HCT116 (cell line): ENCODE measurements at regions not wholly inside any gene's neighbourhood (a gene's known extent, or its start where the extent isn't known, plus 50 kb on each side); places are given as distances from the start of the nearest gene placed in this dataset.

Experiments
- ATAC-seq: fragments of 200-7000 bp; cut with Tn5 transposase; 2 replicates; pipeline ENCODE4 v1.9.1; 2020; ENCODE audit warnings: mild to moderate bottlenecking, moderate library complexity
- BruUV-seq: library from RNA; stranded (reverse); fragments of 400-500 nt; replicated peaks from 2 replicates; lab custom pipeline; 2021; lab: Mats Ljungman, UMichigan
- CTCF ChIA-PET: fragments of 300-600 bp; sonication (Branson Sonifier 250); formaldehyde crosslinking; loops from one replicate; lab custom pipeline; 2021; ENCODE audit warnings: antibody characterized with exemption; lab: Charles Lee
- POLR2A ChIA-PET: fragments of 300-600, 350-600 bp; sonication (Branson Sonifier 250); formaldehyde crosslinking; loops from one replicate; lab custom pipeline; 2021; ENCODE audit warnings: antibody characterized with exemption; lab: Charles Lee
- RAD21 ChIA-PET, 2 experiments: fragments of 300-600 bp; sonication (Branson Sonifier 250); formaldehyde crosslinking; loops; one replicate each; lab custom pipeline; 2023; ENCODE audit warnings: low total read pairs in 2 of 2; ENCODE audit not compliant: uncharacterized antibody in 2 of 2, unreplicated experiment in 2 of 2, low non-redundant PET in 1 of 2; lab: Charles Lee
- DNase-seq: peaks from one replicate; pipeline ENCODE4 v3.0.0-alpha.2; 2010; ENCODE audit warnings: low read depth, low spot score
- H2AFZ ChIP-seq: fragments of 200-600 bp; shearing (Covaris generic), sonication (generic); 2 replicates; pipeline ENCODE4 v1.6.1; 2017; ENCODE audit warnings: low read depth, mixed run types, mixed read lengths, antibody characterized with exemption, low read length; ENCODE audit not compliant: poor library complexity, severe bottlenecking
- H3K27ac ChIP-seq: 2 replicates; pipeline ENCODE4 v1.5.1; 2012; ENCODE audit warnings: low read depth, low read length
- H3K27me3 ChIP-seq: fragments of 200-600 bp; sonication (generic); 2 replicates; pipeline ENCODE4 v1.6.1; 2016; ENCODE audit warnings: mixed run types, low read length, mixed read lengths; ENCODE audit not compliant: insufficient read depth
- H3K36me3 ChIP-seq, 2 experiments: fragments of 200-500 bp in 1 of 2; fragments of 200-600 bp in 1 of 2; sonication (Bioruptor generic) in 1 of 2; sonication (generic) in 1 of 2; 2 replicates each; pipeline versions ENCODE4 v1.5.1 to v1.6.1; 2014 to 2016; ENCODE audit warnings: low read length in 2 of 2, inconsistent platforms in 1 of 2, mixed read lengths in 1 of 2, mixed run types in 1 of 2; ENCODE audit not compliant: insufficient read depth in 2 of 2, control insufficient read depth in 1 of 2
- H3K4me1 ChIP-seq, 2 experiments: fragments of 200-600 bp in 1 of 2; sonication (generic) in 1 of 2; 2 replicates each; pipeline versions ENCODE4 v1.5.1 to v1.6.1; 2012 to 2017; ENCODE audit warnings: low read length in 2 of 2, inconsistent platforms in 1 of 2, mild to moderate bottlenecking in 1 of 2, mixed read lengths in 1 of 2, mixed run types in 1 of 2, moderate library complexity in 1 of 2; ENCODE audit not compliant: insufficient read depth in 2 of 2, control insufficient read depth in 1 of 2
- H3K4me2 ChIP-seq: fragments of 200-600 bp; sonication (generic); 2 replicates; pipeline ENCODE4 v1.6.1; 2017; ENCODE audit warnings: mixed run types, low read length, mixed read lengths
- H3K4me3 ChIP-seq, 2 experiments: fragments of 200-600 bp in 1 of 2; sonication (generic) in 1 of 2; replicated peaks in 1 of 2; 2 replicates each; pipeline ENCODE4 v1.5.1; 2011 to 2016; ENCODE audit warnings: low read length in 2 of 2, control low read depth in 1 of 2, low read depth in 1 of 2, mild to moderate bottlenecking in 1 of 2, mixed read lengths in 1 of 2, mixed run types in 1 of 2
- H3K79me2 ChIP-seq: fragments of 200-600 bp; sonication (generic); 2 replicates; pipeline ENCODE4 v1.6.1; 2017; ENCODE audit warnings: mild to moderate bottlenecking, mixed run types, low read length, moderate library complexity, mixed read lengths; ENCODE audit not compliant: insufficient read depth
- H3K9ac ChIP-seq: fragments of 200-600 bp; sonication (generic); 2 replicates; pipeline ENCODE4 v1.6.1; 2016; ENCODE audit warnings: low read length, mixed read lengths
- H3K9me2 ChIP-seq: fragments of 200-600 bp; sonication (generic), shearing (Covaris generic); 2 replicates; pipeline ENCODE4 v1.6.1; 2017; ENCODE audit warnings: mixed run types, mild to moderate bottlenecking, moderate library complexity; ENCODE audit not compliant: insufficient read depth
- H3K9me3 ChIP-seq, 2 experiments: fragments of 200-500 bp in 1 of 2; fragments of 200-600 bp in 1 of 2; sonication (Bioruptor generic) in 1 of 2; sonication (generic) in 1 of 2; 2 replicates each; pipeline ENCODE4 v1.6.1; 2014 to 2017; ENCODE audit warnings: low read length in 2 of 2, mixed read lengths in 2 of 2, inconsistent platforms in 1 of 2, low read depth in 1 of 2, mild to moderate bottlenecking in 1 of 2, mixed run types in 1 of 2, moderate library complexity in 1 of 2; ENCODE audit not compliant: control insufficient read depth in 1 of 2, insufficient read depth in 1 of 2
- H4K20me1 ChIP-seq: fragments of 200-600 bp; sonication (generic), shearing (Covaris generic); 2 replicates; pipeline ENCODE4 v1.6.1; 2017; ENCODE audit warnings: mixed run types, mild to moderate bottlenecking, moderate library complexity; ENCODE audit not compliant: insufficient read depth
- ATF3 ChIP-seq: IDR thresholded peaks from 2 replicates; pipeline ENCODE4 v1.6.1; 2012
- CEBPB ChIP-seq: IDR thresholded peaks from 2 replicates; pipeline ENCODE4 v1.6.1; 2012; ENCODE audit warnings: low read depth
- CTCF ChIP-seq, 3 experiments: fragments of 200-600 bp in 1 of 3; sonication (generic) in 1 of 3; IDR thresholded peaks in 2 of 3; conservative IDR thresholded peaks in 1 of 3; 2 replicates each; pipeline ENCODE4 v1.5.1; 2012 to 2017; ENCODE audit warnings: low read depth in 2 of 3, low read length in 2 of 3, antibody characterized with exemption in 1 of 3, borderline replicate concordance in 1 of 3, control low read depth in 1 of 3, mild to moderate bottlenecking in 1 of 3, mixed read lengths in 1 of 3, mixed run types in 1 of 3, moderate library complexity in 1 of 3; ENCODE audit not compliant: insufficient read depth in 1 of 3
- EGR1 ChIP-seq: IDR thresholded peaks from 2 replicates; pipeline ENCODE4 v1.6.1; 2012; ENCODE audit warnings: low read depth
- ELF1 ChIP-seq: IDR thresholded peaks from 2 replicates; pipeline ENCODE4 v1.6.1; 2012; ENCODE audit warnings: low read depth, borderline replicate concordance
- EZH2phosphoT487 ChIP-seq: fragments of 200-600 bp; IDR thresholded peaks from 2 replicates; pipeline ENCODE4 v1.6.1; 2018; ENCODE audit warnings: antibody characterized with exemption, borderline replicate concordance
- POLR2A ChIP-seq: IDR thresholded peaks from 2 replicates; pipeline ENCODE4 v1.7.0; 2011; ENCODE audit warnings: borderline replicate concordance; ENCODE audit not compliant: insufficient read depth, insufficient read length; ENCODE audit errors: extremely low read depth
- REST ChIP-seq: IDR thresholded peaks from 2 replicates; pipeline ENCODE4 v1.6.1; 2012; ENCODE audit warnings: low read depth
- SIN3A ChIP-seq: IDR thresholded peaks from 2 replicates; pipeline ENCODE4 v1.6.1; 2012; ENCODE audit warnings: low read depth
- SRF ChIP-seq: IDR thresholded peaks from 2 replicates; pipeline ENCODE4 v1.6.1; 2012; ENCODE audit warnings: low read depth
- TCF7L2 ChIP-seq: IDR thresholded peaks from 2 replicates; pipeline ENCODE4 v1.7.0; 2011; ENCODE audit warnings: borderline replicate concordance, inconsistent platforms; ENCODE audit not compliant: insufficient read depth, insufficient read length; ENCODE audit errors: extremely low read depth
- YY1 ChIP-seq: IDR thresholded peaks from 2 replicates; pipeline ENCODE4 v1.6.1; 2011; ENCODE audit warnings: low read length, low read depth, moderate library complexity, mild to moderate bottlenecking; ENCODE audit not compliant: insufficient replicate concordance; ENCODE audit errors: extremely low read depth
- ZBTB33 ChIP-seq: IDR thresholded peaks from 2 replicates; pipeline ENCODE4 v1.6.1; 2011; ENCODE audit warnings: mild to moderate bottlenecking, low read length, moderate library complexity; ENCODE audit not compliant: insufficient replicate concordance; ENCODE audit errors: extremely low read depth
- intact Hi-C: fragments of 100-400 bp; cut with micrococcal nuclease; formaldehyde crosslinking; loops from 2 replicates; pipeline ENCODE4 v1.10.0; 2022
- TF ChIP-seq, protein P1 (sequence below): IDR thresholded peaks from 2 replicates; pipeline ENCODE4 v1.6.1; 2012

GRCh38 chr13:50215399-50215798, 200.2 kb downstream of the KCNRG start (continued):
- TF ChIP-seq ZBTB33 (no peak), EZH2phosphoT487 (no peak), CEBPB (no peak)
- TF ChIP-seq, all 23 proteins: peak for 0

DNA sequence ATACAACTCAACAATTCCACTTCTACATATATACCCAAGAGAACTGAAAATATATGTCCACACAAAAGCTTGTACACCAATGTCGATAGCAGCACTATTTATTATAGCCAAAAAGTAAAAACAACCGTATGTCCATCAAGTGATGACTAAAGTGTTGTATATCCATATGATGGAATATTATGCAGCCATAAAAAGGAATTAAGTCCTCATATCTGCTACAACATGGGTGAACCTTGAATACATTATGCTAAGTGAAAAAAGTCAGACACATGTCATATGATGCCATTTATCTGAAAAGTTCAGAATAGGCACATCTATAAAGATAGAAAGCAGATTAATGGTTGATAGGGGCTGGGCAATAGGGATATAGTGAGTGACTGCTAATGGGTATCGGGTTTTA, 204.5 kb downstream of the KCNRG start:
- BruUV-seq = no TSS peak
- no peak overlapping the region for H3K4me2 ChIP-seq
- H3K27ac ChIP-seq = no peak overlapping the region
- no peaks in the 10 kb centered on the region for H3K79me2 ChIP-seq
- H2AFZ ChIP-seq = no peak overlapping the region
- no peaks in the 10 kb centered on the region for H3K27me3 ChIP-seq
- DNase-seq (no peak), ATAC-seq (no peak)
- H3K9me3 ChIP-seq = no peaks in the 10 kb centered on the region
- ChIA-PET CTCF (interaction anchor here (0.9 kb wide), 1 partner anchor 223 kb away, joined by 4 read pairs; the partner anchor contains the start of gene TRIM13), POLR2A (no interaction called here), RAD21 (no interaction called here)
- intact Hi-C loops = no loop called here
- no peaks in the 10 kb centered on the region for H3K36me3 ChIP-seq
- peaks cover 0 to under 1% of the 10 kb centered on the region in 2 experiments; a peak in 1 of 4 replicates for H3K4me1 ChIP-seq
- H3K9ac ChIP-seq = no peak overlapping the region
- H3K9me2 ChIP-seq = no peaks in the 10 kb centered on the region
- no peak overlapping the region for H3K4me3 ChIP-seq
- no peak for TF ChIP-seq REST
- no peak for TF ChIP-seq TCF7L2
- no peak for TF ChIP-seq EGR1
- no peak for TF ChIP-seq ATF3
- TF ChIP-seq CTCF (IDR thresholded peaks at IDR 0.05 in 2 of 3, conservative IDR thresholded peaks at IDR 0.05 in 1 of 3; ENCODE audit: borderline replicate concordance in 1 of 3, insufficient read depth in 1 of 3, low read depth in 2 of 3, low read length in 2 of 3) = no peak
- TF ChIP-seq, protein P1, sequence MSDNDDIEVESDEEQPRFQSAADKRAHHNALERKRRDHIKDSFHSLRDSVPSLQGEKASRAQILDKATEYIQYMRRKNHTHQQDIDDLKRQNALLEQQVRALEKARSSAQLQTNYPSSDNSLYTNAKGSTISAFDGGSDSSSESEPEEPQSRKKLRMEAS = no peak
- TF ChIP-seq SIN3A = no peak
- no peak for TF ChIP-seq YY1
- no peak for TF ChIP-seq EZH2phosphoT487
- TF ChIP-seq ELF1 = no peak
- TF ChIP-seq POLR2A = no peak
- TF ChIP-seq SRF = no peak
- H4K20me1 ChIP-seq = no peaks in the 10 kb centered on the region
